GM19043 (cell line): ENCODE measurements at regions not wholly inside any gene's neighbourhood (a gene's known extent, or its start where the extent isn't known, plus 50 kb on each side); places are given as distances from the start of the nearest gene placed in this dataset.

ENCODE experiments used
- ATAC-seq: cut with Tn5 transposase; IDR thresholded peaks from one replicate; pipeline ENCODE4 v1.9.1; 2021; ENCODE audit warnings: low read depth; ENCODE audit not compliant: unreplicated experiment

GRCh38 chr2:117692001-117692763, 122.3 kb upstream of the DDX18 start:
- ATAC-seq: no peak

GRCh38 chr2:117693154-117693553, 121.3 kb upstream of the DDX18 start:
- ATAC-seq: no peak

- no peak for ATAC-seq
Measured at GRCh38 chr2:117693651-117694050, 120.8 kb upstream of the DDX18 start.

- no peak for ATAC-seq
Measured at GRCh38 chr2:117698287-117698686, 116.2 kb upstream of the DDX18 start.

GRCh38 chr2:117698819-117699218, 115.7 kb upstream of the DDX18 start:
- ATAC-seq: no peak

GRCh38 chr2:117700471-117700870, 114.0 kb upstream of the DDX18 start:
- no peak for ATAC-seq

GRCh38 chr2:117701365-117701764, 113.1 kb upstream of the DDX18 start:
- no peak for ATAC-seq

- no peak for ATAC-seq
Measured at GRCh38 chr2:117702098-117702497, 112.4 kb upstream of the DDX18 start.

GRCh38 chr2:117703858-117704257, 110.6 kb upstream of the DDX18 start:
- no peak for ATAC-seq

GRCh38 chr2:117704818-117705217, 109.7 kb upstream of the DDX18 start:
- no peak for ATAC-seq

GRCh38 chr2:117707874-117708273, 106.6 kb upstream of the DDX18 start:
- no peak for ATAC-seq

- ATAC-seq: no peak
Measured at GRCh38 chr2:117712684-117713083, 101.8 kb upstream of the DDX18 start.

- no peak for ATAC-seq
Measured at GRCh38 chr2:117714110-117714509, 100.4 kb upstream of the DDX18 start.

GRCh38 chr2:117714745-117715417, 99.6 kb upstream of the DDX18 start:
- ATAC-seq: no peak

GRCh38 chr2:117716505-117716904, 98.0 kb upstream of the DDX18 start:
- ATAC-seq: no peak

GRCh38 chr2:117717072-117717471, 97.4 kb upstream of the DDX18 start:
- no peak for ATAC-seq

GRCh38 chr2:117718048-117718447, 96.4 kb upstream of the DDX18 start:
- no peak for ATAC-seq

GRCh38 chr2:117720765-117721164, 93.7 kb upstream of the DDX18 start:
- ATAC-seq: no peak

GRCh38 chr2:117723483-117723882, 91.0 kb upstream of the DDX18 start:
- no peak for ATAC-seq

- no peak for ATAC-seq
Measured at GRCh38 chr2:117723888-117724434, 90.5 kb upstream of the DDX18 start.

GRCh38 chr2:117726747-117727146, 87.7 kb upstream of the DDX18 start:
- ATAC-seq: no peak

GRCh38 chr2:117737846-117738245, 76.6 kb upstream of the DDX18 start:
- no peak for ATAC-seq
